Cardiac fibroblast (primary cell): ENCODE measurements at regions not wholly inside any gene's neighbourhood (a gene's known extent, or its start where the extent isn't known, plus 50 kb on each side); places are given as distances from the start of the nearest gene placed in this dataset.

Source experiments
- DNase-seq, 2 donors: peaks; one replicate each; pipeline versions ENCODE4 v3.0.0 to v3.0.0-alpha.2; 2010; ENCODE audit warnings: low read depth in 2 of 2
- H3K4me3 ChIP-seq, 2 donors: replicated peaks in 1 of 2; 1 replicate in 1 of 2; 2 replicates in 1 of 2; pipeline ENCODE4 v1.5.1; 2011; ENCODE audit warnings: low read depth in 2 of 2, low read length in 2 of 2, mild to moderate bottlenecking in 2 of 2, moderate library complexity in 1 of 2
- CTCF ChIP-seq: IDR thresholded peaks from one replicate; pipeline ENCODE4 v1.5.1; 2011; ENCODE audit warnings: low read depth, mild to moderate bottlenecking, low read length, inconsistent platforms

- H3K4me3 ChIP-seq, result no peak overlapping the region
- TF ChIP-seq CTCF, result no peak
- no peak for DNase-seq
These were observed 384.6 kb upstream of the SLC30A5 start for GRCh38 chr5:68709239-68709638.

DNA sequence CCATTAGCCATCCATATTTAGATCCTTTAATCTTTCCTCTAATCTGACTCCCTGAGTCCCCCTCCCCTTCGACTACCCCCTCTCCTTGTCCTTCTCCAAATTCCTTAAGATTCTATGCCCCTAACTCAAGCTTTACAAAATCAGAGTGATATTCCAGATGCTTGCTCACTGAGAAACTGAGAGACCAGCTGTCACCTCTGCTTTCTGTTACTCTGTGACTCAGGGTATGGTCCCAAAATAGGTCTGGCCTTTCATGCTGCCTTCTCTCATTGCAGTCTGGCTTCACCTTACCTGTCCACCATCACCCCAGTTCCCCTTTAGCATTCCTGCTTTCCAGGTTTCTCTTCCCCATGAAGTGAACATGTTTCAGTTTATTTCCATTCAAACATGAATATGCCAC lies 383.3 kb upstream of the SLC30A5 start:
- TF ChIP-seq CTCF, result no peak
- DNase-seq, result no peak

GRCh38 chr5:68711293-68712200 lies 382.3 kb upstream of the SLC30A5 start:
- no peak for DNase-seq
- no peak for TF ChIP-seq CTCF
- no peak overlapping the region for H3K4me3 ChIP-seq

More for the DNA sequence above, 383.3 kb upstream of the SLC30A5 start:
- H3K4me3 ChIP-seq, result no peak overlapping the region

- no peak overlapping the region for H3K4me3 ChIP-seq
- no peak for DNase-seq
- TF ChIP-seq CTCF, result no peak
These were observed 379.0 kb upstream of the SLC30A5 start for GRCh38 chr5:68714810-68715209.

GRCh38 chr5:68720884-68721610 lies 372.8 kb upstream of the SLC30A5 start:
- DNase-seq, result no peak
- H3K4me3 ChIP-seq, result no peak overlapping the region
- TF ChIP-seq CTCF, result no peak

- no peak overlapping the region for H3K4me3 ChIP-seq
- TF ChIP-seq CTCF, result no peak
- no peak for DNase-seq
These were observed 371.5 kb upstream of the SLC30A5 start for GRCh38 chr5:68722357-68722756.
